ENCODE measurements at regions not wholly inside any gene's neighbourhood (a gene's known extent, or its start where the extent isn't known, plus 50 kb on each side); places are given as distances from the start of the nearest gene placed in this dataset.

- no peak for DNase-seq
These were observed 1140.1 kb downstream of the BRD1 start for GRCh38 chr22:48687606-48688005.

GRCh38 chr22:48686694-48687302, 1140.9 kb downstream of the BRD1 start:
- no peak for DNase-seq

DNA sequence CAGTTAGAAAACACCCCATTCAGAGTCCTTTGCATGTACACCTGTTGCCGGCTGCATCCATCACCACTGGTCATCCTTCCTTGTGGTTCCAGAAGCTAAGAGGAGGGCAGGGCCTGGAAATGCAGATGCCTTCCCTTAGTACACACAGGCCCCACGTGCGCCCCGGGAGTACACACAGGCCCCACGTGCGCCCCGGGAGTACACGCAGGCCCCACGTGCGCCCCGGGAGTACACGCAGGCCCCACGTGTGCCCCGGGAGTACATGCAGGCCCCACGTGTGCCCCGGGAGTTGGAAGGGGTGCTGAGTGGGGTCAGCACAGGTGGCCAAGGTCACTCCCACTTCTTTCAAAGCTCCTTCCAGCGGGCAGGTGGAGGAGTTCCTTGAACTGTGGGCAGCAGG, 1141.9 kb downstream of the BRD1 start:
- no peak for DNase-seq

GRCh38 chr22:48683640-48684039, 1144.0 kb downstream of the BRD1 start:
- no peak for DNase-seq

DNA sequence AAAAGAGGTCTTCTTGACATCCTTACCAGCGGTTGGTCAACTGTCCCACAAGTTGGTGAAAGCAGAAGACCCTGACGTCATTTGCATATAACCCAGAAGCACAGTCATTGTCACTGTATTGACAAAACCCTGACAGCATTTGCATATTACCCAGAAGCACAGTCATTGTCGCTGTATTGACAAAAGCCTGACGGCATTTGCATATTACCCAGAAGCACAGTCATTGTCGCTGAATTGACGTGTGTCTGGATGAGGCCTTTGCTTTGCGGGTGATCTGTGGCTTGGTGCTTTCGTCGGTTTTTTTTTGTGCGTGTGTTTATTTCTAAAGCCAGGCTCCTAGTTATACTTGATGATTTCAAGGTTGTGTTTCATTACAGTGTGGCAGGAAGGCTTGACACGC, 1145.2 kb downstream of the BRD1 start:
- no peak for DNase-seq

DNA sequence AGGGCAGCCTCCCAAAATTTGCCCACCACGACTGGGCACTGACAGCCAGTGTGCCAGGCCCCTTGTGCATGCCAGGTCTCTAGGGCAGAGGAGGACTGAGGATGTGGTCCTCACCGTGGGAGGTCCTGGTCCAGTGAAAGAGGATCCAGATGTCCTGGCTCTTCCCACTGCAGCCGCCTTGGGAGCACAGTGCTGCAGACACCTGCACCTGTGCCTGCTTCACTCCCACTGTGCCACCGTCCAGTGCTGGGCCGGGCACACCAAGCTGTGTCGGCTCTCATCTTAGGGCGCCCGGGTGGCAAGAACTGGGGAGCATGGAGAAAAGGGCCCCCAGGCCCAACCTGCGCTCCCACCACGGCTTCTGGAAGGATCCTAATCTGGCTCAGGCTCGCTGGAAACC, 1147.1 kb downstream of the BRD1 start:
- DNase-seq: no peak

DNA sequence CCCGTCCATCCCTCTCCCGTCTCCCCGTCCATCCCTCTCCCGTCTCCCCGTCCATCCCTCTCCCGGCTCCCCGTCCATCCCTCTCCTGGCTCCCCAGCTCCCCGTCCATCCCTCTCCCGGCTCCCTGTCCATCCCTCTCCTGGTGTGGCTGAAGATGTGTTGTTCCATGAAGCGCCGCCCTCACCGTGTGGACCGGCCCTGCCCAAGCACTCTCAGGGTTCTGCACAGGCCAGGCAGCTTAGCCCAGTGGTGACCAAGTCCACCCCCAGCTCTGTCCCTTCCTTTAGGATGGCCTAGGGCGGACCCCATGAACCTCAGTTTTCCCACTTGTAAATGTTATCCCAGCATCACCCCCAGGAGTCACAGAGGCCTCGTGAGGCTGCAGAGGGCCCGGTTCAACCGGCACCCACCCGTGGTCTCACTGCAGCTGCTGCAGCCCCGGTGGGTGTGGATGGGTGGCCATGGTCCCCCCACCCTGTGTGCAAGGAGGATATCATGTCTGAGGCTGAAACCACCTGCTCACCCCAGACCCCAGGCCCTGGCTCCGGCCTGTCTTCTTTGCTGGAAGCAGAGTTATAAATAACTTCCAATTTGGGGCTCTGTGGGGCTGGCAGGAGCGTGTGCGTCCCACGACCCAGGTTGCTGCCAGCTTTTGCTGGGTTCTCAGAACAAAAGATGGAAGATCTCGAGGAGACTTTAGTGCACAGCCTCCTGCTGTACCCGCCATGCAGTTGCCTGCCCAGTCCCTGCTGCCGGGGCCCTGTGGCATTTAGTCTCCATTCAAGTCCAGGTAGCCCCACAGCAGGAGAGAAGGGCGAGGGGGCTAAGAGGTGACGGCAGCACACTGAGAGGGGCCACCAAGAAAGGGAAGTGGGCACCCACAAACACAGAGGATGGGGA, 1147.8 kb downstream of the BRD1 start:
- no peak for DNase-seq

DNA sequence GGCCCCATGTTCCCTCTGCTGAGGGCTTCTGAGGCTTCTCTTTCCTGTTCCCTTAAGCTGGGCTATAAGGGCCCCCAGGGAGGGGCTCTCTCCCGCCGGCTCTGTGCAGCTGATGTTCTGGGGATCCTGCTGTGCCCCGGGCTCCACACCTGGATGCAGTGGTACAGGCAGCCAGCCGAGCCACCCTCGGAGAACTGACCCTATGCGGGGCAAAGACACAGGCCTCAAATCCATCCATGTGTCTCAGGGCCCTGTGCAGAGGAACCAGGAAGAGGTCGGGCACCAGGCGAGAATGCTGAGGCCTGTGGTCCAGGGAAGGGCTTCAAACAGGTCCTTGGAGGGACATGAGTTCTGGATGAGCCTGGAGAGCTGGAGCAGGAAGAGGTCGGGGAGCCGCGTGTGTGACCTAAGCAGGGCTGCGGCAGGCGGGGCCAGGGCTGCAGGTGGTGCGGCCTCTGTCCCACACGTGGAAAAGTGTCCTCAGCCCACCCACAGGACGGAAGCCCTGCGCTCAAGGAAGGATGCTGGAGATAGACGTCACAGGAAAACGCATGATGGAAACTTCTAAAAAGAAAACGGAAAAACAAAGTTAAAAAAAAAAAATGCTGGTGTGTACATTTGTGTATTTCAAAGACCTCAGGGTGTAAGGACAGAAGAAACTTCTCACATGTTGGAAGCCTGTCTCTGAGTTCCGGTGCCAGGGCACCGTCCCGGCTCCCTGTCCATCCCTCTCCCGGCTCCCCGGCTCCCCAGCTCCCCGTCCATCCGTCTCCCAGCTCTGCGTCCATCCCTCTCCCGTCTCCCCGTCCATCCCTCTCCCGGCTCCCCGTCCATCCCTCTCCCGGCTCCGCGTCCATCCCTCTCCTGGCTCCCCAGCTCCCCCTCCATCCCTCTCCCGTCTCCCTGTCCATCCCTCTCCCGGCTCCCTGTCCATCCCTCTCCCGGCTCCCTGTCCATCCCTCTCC, 1149.2 kb downstream of the BRD1 start:
- DNase-seq: no peak

- no peak for DNase-seq
These were observed 1150.1 kb downstream of the BRD1 start for GRCh38 chr22:48677621-48678020.

- no peak for DNase-seq
These were observed 1150.5 kb downstream of the BRD1 start for GRCh38 chr22:48677168-48677520.

GRCh38 chr22:48676266-48677167, 1151.2 kb downstream of the BRD1 start:
- no peak for DNase-seq

- no peak for DNase-seq
These were observed 1151.9 kb downstream of the BRD1 start for GRCh38 chr22:48675830-48676145.

GRCh38 chr22:48675141-48675829, 1152.4 kb downstream of the BRD1 start:
- no peak for DNase-seq

DNA sequence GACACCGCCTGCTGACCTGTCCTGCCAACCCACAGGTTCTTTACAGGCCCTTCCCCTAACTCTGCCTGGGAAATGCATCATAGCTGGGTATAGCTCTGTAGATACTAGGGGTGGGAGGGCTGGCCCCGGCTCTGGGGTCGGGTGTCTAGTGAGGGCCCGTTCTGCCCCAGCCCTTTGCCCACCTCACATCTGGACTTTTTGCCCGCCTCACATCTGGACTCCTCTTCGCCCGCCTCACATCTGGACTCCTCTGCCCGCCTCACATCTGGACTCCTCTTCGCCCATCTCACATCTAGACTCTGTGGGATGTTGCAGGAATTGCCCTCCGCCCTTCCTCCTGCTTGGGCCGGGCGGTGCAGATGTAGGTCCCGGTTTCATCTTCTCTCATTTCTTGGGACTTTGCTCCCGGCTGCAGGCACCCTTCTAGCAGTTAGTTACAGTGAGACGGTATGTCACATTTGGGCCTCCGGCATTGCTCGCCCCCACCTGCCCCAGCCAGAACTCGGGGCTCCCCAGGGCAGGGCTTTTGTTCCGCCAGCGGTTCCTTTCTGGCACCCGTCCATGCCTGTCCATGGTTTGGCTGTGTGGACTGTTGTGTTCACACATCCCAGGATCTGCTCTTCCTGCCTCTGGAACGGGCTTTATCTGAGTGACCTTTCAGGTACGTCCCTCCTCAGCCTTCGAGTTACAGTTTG, 1153.7 kb downstream of the BRD1 start:
- DNase-seq: no peak

GRCh38 chr22:48672387-48672786, 1155.3 kb downstream of the BRD1 start:
- DNase-seq: no peak

GRCh38 chr22:48670731-48671130, 1156.9 kb downstream of the BRD1 start:
- no peak for DNase-seq

GRCh38 chr22:48669986-48670716, 1157.5 kb downstream of the BRD1 start:
- DNase-seq: no peak

DNA sequence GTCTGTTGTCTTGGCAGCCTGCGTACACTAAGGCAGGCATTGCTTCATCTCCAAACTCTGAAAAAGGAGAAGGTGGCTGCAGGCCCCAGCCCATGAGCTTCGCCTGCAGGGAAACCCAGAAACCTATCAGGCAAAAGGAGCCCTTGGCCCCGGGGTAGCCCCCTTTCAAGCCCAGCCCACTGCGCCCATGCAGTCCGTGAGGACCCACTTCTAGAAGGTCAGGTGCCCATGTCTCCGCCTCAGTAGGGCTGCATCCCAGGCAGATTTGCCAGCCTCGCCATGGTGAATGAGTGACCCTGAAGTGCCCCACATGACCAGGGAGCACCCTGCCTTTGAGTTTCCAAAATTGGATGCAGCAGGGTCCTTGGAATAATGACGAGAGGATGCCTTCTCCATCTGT, 1158.4 kb downstream of the BRD1 start:
- no peak for DNase-seq

DNA sequence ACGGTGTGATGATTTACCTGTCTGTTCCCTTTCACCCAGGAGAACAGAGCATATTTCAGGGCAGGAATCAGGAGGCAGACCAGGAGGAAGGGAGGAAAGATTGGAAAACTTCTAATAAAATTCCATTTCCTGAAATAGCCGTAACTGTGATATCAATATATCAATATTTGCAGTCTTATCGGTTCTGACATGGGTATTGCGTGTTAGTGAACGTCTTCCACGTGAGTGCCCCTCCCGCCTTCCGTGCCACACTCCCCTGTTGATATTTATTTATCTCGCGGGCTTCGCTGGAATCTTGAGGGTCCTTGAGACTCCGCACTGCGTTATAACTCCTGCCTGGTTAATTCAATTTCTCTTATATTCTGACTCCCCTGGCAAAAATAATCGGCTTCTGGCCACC, 1160.4 kb downstream of the BRD1 start:
- no peak for DNase-seq

DNA sequence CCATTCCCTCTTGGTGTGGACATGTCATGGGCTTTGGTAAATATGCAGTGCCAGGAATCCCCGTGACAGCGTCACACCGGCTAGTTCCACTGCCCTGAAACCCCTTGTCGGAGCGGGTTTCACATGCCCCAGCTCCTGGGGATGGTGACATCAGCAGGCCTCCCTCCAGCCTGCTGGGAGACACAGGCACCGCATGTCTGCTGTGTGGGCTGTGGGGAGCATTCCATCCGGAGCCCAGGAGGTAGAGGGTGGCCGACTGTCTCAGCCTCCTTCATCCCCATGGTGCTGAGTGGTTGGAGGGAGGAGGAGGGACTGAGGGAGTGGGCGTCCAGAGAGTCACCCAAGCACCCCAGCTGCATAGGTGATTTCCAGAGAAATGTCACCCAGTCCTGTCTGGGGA, 1161.1 kb downstream of the BRD1 start:
- DNase-seq: no peak

All from NCI-H2171 (cell line).